ENCODE measurements at regions not wholly inside any gene's neighbourhood (a gene's known extent, or its start where the extent isn't known, plus 50 kb on each side); places are given as distances from the start of the nearest gene placed in this dataset.

GRCh38 chr1:81550753-81551152 is 250.0 kb upstream of the ADGRL2 start:
- TF ChIP-seq CTCF (CRISPR knock-in tag; IDR thresholded peaks at IDR 0.05) (no peak), ZNF652 (CRISPR knock-in tag; IDR thresholded peaks at IDR 0.05; ENCODE audit: borderline replicate concordance, low read depth) (no peak), ZSCAN29 (CRISPR knock-in tag; conservative IDR thresholded peaks at IDR 0.05) (no peak), RXRA (CRISPR knock-in tag; IDR thresholded peaks at IDR 0.05) (no peak)

Measured in HepG2 (cell line).